ENCODE measurements at regions not wholly inside any gene's neighbourhood (a gene's known extent, or its start where the extent isn't known, plus 50 kb on each side); places are given as distances from the start of the nearest gene placed in this dataset.
A peak's percentile ranks its signal among the peaks of the same experiment; 100 is the strongest.
"Not testable (repeated sequence)": the region's sequence is repeated elsewhere in the genome, so short reads cannot be mapped to it uniquely, and the experiment has no call there.

DNA sequence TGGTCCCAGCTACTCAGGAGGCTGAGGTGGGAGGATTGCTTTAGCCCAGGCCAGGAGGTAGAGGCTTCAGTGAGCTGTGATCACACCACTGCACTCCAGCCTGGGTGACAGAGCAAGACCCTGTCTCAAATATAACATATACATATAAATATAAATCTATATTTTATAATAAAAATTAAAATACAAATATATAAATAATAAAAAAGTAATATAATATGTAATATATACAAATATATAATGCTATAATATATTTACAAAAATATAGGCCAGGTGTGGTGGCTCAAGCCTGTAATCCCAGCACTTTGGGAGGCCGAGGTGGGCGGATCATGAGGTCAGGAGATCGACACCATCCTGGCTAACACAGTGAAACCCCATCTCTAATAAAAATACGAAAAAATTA lies 131.4 kb downstream of the MFAP3L start:
- not testable (repeated sequence) for DNase-seq (ENCODE audit: low spot score)

DNA sequence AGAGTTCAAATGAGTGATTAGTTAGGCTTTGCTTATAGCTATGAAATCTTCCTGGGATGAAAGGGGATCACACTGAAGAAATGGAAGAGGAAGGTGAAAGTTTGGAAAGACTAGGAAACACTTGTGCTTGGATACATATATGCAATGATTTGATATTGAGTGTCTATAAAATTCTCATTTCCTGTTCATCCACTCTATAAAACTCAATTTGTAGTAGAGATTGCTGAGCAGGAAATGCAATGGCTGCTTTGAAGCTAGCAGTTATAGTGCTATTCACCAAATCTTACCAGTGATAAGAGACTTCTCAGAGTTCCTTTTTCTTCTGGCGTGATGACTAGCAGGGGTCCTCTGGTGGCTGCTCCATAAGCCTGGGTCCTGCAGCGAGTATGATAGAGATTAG lies 128.1 kb upstream of the HPF1 start:
- no peak for DNase-seq (ENCODE audit: low spot score)

DNA sequence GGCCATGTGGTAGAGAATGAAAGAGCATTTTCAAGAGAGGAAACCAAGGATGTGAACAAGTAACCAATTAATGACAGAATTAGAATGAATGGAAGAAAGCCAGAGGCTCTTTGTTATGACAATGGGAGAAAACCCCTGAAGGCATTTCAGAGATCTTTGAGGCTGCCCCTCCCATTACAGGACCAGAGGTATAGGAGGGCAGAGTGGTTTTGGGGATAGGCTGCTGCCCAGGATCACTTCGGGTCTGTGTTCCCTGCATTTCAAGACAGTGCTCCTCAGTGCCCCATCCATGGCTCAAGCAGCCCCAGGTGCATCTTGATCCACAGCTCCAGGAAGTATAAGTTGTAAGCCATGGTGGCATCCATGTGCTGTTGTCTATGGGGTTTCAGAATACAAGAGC lies 124.0 kb upstream of the HPF1 start:
- DNase-seq (ENCODE audit: low spot score), result no peak

DNA sequence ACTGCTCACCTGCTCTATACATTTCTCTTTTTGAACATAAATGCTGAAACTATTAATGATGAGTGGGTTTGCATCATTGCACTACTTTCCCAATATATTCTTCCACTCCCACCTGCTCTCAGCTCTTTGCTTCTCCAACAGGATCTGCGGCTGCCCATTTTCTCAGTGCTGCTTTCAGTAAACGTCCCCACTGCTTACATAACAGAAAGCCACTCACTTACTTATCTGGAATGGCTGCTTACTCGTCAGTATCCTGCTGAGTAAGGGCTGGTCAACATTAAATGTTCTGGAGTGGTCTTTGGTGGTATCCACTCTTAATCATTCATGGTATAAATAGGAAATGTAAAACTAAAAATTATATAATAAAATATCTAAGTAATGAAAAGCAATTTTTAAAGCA lies 112.8 kb upstream of the HPF1 start:
- no peak for DNase-seq (ENCODE audit: low spot score)

DNA sequence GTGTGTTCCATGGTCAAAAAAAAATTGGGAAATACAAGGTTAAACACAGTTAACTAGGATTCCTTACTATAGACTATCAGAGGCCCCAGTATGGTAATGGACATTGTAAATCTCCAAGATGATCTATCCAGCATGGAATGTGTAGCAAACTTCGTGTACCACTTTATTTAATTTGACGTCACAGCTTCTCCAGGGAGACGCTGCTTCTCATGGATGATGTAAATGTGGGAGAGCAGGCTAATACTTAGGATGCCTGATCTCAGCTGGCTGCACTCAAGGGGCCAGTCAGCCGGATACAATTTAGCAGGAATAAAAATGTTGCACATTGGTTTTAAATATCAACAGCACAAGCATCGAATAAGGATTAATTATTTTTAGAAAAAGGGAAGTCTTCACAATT lies 111.7 kb upstream of the HPF1 start:
- no peak for DNase-seq (ENCODE audit: low spot score)

DNA sequence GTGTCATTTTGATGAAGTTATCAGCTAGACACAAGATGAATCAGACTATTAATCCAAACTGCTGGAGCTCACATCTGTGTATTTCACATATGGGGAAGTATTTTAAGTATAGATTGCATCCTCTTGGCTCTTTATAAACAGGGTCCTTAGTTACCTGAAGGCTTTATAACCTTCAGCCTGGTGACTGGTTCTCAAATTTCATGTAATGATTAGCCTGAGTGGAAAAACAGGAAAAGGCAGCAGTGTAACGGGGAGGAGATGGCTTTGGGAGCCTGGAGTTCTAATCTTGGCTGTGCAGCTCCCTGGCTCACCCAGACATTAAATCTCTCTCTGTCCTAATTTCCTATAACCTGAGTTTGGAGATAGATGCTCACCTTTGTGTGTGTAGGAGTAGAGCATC lies 103.8 kb upstream of the HPF1 start:
- no peak for DNase-seq (ENCODE audit: low spot score)

DNA sequence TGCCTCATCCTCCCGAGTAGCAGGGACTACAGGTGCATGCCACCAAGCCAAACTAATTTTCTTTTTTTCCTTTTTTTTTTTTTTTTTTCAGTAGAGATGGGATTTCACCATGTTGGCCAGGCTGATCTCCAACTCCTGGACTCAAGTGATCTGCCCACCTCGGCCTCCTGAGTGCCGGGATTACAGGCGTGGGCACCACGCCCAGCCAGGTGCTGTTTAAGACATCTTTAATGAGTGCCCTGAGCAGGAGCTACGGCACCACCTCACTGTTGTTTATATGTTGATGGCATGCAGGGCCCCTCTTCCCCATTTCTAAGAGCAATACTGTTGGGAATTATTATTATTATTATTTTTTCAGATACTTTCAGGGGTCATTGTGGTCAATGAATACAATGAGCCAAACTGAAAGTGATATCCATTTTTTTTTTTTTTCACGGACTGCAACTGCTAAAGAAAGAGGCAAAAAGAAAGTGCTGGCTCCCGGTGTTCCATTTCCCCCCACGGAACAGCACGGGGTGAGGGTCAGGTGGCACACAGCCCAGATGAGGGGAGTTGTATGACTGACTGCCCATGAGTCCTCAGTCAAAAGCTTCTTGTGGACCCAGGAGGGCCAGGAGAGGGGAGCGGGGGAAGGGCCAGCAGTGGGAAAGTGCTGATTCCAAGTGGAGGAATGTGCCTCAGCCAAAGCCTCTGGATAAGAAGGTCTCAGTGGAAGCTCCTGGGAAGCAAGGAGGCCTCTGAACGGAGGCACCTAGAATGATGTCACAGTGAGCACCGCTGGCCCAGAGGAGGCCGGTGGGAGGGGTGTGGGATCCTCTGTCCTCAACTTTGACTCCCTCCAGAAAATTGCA lies 101.8 kb upstream of the HPF1 start:
- no peak for DNase-seq (ENCODE audit: low spot score)

GRCh38 chr4:169854090-169854489 lies 96.3 kb upstream of the HPF1 start:
- DNase-seq (ENCODE audit: low spot score), result no peak

- DNase-seq (ENCODE audit: low spot score), result no peak
These were observed 94.7 kb upstream of the HPF1 start for GRCh38 chr4:169852481-169852880.

GRCh38 chr4:169851750-169852149 lies 94.0 kb upstream of the HPF1 start:
- DNase-seq (ENCODE audit: low spot score), result no peak

- DNase-seq (ENCODE audit: low spot score), result no peak
These were observed 91.7 kb upstream of the HPF1 start for GRCh38 chr4:169849456-169849855.

DNA sequence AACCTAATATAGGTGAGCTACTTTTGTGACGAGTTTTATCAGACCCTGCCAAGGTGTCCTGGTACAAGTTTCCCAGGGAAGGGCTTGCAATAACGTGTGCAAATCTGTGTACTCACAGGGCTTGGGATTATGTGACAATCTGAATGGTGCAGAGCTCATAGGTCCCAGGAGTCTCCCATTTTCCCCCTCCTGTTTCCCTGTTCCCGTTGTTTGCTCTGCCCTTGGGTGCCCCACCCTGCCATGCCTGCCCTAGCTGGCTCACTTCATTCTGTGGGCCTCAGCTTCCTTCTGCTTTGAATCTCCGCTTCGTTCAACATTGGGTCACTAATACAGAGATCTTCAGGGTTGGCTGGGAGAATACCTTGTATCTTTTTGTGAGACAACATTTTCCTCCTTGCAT lies 90.3 kb upstream of the HPF1 start:
- DNase-seq (ENCODE audit: low spot score), result no peak

DNA sequence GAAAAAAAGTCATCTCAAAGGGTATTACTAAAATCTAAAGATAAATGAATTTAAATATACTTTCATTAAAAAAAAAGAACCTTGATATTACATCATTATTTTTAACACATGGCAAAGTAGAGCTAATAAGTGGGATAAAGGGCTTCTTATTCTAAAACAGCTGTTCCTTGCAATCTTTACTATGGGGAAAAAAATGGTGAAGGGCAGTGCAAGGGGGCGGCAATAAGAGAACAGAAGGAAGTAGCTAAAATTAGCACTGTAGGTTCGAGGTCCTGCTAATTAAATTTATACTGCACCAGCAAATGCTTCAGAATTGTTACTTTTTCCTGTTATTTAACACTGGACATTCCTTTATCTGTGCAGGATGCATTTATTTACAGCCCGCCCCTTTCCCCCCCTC lies 89.4 kb upstream of the HPF1 start:
- no peak for DNase-seq (ENCODE audit: low spot score)

GRCh38 chr4:169846396-169846795 lies 88.7 kb upstream of the HPF1 start:
- DNase-seq (ENCODE audit: low spot score), result no peak

GRCh38 chr4:169841776-169842175 lies 84.0 kb upstream of the HPF1 start:
- DNase-seq (ENCODE audit: low spot score), result no peak

DNA sequence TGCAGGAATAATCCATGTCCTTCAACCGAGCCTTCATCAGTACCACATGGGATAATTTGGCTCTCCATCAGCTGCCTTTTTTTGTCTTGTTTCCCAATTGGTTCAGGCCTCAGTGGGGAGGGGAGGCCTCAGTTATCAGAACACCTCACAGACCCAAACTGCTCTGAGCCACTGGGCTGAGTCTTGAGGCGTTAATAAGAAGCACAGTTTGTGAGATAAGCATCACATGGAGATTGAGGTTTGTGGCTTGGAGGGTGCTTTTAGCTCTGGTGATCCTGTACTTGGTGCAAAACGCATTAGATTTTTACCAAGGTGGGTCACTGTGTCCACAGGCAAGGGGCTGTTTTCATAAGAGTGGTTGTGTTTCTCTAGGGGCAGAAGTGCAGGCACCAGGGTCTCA lies 82.8 kb upstream of the HPF1 start:
- no peak for DNase-seq (ENCODE audit: low spot score)

DNA sequence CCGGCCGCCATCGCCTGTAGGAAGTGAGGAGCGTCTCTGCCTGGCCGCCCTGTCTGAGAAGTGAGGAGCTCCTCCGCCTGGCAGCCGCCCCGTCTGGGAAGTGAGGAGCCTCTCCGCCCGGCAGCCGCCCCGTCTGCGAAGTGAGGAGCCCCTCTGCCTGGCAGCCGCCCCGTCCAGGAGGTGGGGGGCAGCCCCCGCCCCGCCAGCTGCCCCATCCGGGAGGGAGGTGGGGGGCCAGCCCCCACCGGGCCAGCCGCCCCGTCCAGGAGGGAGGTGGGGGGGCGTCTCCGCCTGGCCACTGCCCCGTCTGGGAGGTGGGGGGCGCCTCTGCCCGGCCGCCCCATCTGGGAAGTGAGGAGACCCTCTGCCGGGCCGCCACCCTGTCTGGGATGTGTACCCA lies 70.6 kb upstream of the HPF1 start:
- DNase-seq (ENCODE audit: low spot score), result not testable (repeated sequence)

GRCh38 chr4:169826634-169827187 lies 69.0 kb upstream of the HPF1 start:
- DNase-seq (ENCODE audit: low spot score), result no peak

DNA sequence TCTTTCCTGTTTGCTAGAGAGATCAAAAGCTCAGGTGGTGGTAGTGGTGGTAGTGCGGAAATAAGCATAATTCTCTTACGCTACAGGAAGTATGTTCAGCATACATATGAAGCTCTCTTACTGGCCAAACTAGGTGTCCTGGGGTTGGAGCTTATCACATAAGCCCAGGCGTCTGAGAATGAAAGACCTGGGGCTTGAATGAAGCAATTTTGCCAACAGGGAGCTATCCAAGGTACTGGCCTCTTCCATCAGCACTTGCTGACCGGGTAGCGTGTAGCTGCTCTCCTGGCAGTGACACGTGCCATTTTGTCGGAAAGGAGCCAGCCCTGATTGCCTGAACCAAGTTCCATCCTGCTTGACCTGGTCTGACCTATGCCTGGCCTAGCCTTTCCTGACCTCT lies 65.9 kb upstream of the HPF1 start:
- peak; percentile 5 for DNase-seq (ENCODE audit: low spot score)

DNA sequence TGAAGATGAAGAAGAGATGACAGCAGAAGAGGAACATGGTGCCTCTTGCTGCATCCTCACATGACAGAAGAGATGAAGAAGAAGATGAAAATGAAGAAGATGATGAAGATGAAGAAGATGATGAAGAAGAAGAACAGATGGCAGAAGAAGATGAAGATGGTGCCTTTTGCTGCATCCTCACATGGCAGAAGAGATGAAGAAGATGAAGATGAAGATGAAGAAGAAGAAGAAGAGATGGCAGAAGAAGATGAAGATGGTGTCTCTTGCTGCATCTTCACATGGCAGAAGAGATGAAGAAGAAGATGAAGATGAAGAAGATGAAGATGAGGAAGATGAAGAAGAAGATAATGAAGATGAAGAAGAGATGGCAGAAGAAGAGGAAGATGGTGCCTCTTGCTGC lies 63.7 kb upstream of the HPF1 start:
- DNase-seq (ENCODE audit: low spot score), result no peak

DNA sequence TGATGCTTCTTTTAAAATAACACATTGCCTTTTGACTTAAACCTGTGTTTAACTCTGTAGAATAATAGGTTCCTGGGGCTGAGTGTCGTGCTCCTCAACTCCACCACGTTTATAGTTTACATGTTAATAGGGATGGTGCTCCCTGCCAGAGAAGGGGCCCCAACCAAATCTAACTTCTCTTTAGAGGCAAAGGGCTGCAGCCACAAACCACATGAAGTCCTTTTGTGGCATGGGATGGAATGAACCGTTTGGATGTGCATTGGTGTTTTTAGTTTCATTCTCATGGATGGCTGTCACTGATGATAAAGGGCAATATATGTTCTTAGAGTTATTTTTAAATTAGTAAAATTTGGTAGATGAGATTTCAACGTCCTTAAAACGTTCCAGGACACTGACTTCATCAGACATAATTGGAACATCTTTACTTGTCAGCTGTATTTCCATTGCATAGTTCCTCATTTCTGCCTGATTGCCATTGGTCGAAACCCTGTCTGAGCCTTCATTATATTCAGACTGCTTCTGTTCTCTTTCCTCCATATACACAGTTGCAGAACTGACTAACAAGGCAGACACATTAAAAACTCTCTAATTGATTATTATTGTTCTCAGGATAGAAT lies 60.4 kb upstream of the HPF1 start:
- no peak for DNase-seq (ENCODE audit: low spot score)

DNA sequence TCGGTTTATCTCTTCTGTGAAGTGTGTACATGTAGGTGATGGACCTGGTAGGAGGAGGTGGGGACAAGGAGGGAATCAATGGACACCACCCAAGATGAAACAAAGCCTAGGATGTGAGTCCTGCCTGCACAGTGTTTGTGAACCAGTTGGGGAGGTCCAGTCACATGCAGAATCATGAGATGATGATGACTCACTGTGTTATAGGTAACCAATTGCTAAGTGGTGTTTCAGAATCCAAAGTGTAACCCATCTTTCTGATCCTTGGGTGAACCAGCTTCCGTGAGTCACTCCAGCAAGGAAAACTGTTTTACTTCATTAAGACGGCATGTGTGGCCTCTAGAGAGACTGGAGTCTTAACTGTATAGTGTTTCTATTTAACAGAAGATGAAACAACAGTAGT lies 57.9 kb upstream of the HPF1 start:
- DNase-seq (ENCODE audit: low spot score), result no peak

GRCh38 chr4:169811476-169811875 lies 53.7 kb upstream of the HPF1 start:
- DNase-seq (ENCODE audit: low spot score), result no peak
